ENCODE measurements at regions not wholly inside any gene's neighbourhood (a gene's known extent, or its start where the extent isn't known, plus 50 kb on each side); places are given as distances from the start of the nearest gene placed in this dataset.

GRCh38 chr12:74959657-74960056 lies 250.0 kb downstream of the KCNC2 start:
- TF ChIP-seq CTCF (IDR thresholded peaks at IDR 0.05; ENCODE audit: low read depth, low read length, missing control alignments) = no peak
- H3K27me3 ChIP-seq (replicated peaks) = no peaks in the 10 kb centered on the region
- DNase-seq = no peak

GRCh38 chr12:74963304-74963703 lies 246.3 kb downstream of the KCNC2 start:
- Histone ChIP-seq H3K4me3 (ENCODE audit: low read depth, low read length) (no peak overlapping the region), H3K27me3 (replicated peaks) (no peaks in the 10 kb centered on the region), H3K27ac (no peak overlapping the region), H3K36me3 (replicated peaks) (no peaks in the 10 kb centered on the region)
- DNase-seq = no peak
- in situ Hi-C loops (cut with HindIII; ENCODE audit: low pct_ligation_motif_present, low sequenced_read_pairs) = no loop called here
- no peak for TF ChIP-seq CTCF (IDR thresholded peaks at IDR 0.05; ENCODE audit: low read depth, low read length, missing control alignments)

More at GRCh38 chr12:74959657-74960056, 250.0 kb downstream of the KCNC2 start:
- Histone ChIP-seq H3K36me3 (replicated peaks) (no peaks in the 10 kb centered on the region), H3K27ac (no peak overlapping the region), H3K4me3 (ENCODE audit: low read depth, low read length) (no peak overlapping the region)
- in situ Hi-C loops (cut with HindIII; ENCODE audit: low pct_ligation_motif_present, low sequenced_read_pairs) = no loop called here

DNA sequence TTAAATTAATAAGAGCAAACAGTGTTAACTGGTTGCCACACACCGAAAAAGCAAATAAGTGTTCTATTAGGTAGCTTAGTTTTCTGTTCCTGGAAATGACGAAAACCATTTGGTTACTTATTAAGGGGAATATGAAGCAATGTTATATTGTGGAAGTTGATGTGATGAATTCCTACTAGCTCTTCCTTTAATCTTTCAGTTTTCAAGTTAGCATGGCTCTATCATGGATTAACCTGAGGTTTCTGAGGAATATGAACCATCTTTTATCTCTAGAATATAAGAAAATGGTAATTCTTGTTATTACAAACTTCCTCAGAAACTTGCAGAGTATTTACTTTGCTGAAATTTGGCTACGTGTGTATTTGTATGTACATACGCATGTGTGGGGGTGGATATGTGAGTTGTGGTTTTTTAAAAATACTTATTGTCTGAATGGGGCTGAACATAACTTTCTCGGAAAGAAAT lies 245.7 kb downstream of the KCNC2 start:
- TF ChIP-seq CTCF (IDR thresholded peaks at IDR 0.05; ENCODE audit: low read depth, low read length, missing control alignments) = no peak
- H3K4me3 ChIP-seq (ENCODE audit: low read depth, low read length) = no peak overlapping the region
- H3K27me3 ChIP-seq (replicated peaks) = no peaks in the 10 kb centered on the region
- no peak overlapping the region for H3K27ac ChIP-seq
- H3K36me3 ChIP-seq (replicated peaks) = no peaks in the 10 kb centered on the region
- in situ Hi-C loops (cut with HindIII; ENCODE audit: low pct_ligation_motif_present, low sequenced_read_pairs) = no loop called here
- DNase-seq = no peak

DNA sequence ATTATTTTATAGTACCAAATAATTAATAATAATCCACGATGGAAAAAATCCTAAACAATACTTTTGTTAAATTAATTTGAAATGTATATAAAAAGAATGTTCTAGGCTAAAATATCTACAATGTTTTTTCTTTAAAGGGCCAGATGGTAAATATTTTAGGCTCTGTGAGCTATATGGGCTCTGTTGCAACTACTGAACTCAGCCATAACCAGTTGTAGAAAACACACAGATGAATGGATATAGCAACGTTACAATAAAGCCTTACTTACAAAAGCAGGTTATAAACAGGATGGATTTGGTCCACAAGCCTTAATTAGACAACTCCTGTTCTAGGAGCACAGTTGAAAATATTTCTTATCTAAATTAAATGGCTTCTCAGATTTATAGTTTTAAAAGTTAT lies 245.2 kb downstream of the KCNC2 start:
- no peak overlapping the region for H3K4me3 ChIP-seq (ENCODE audit: low read depth, low read length)
- H3K36me3 ChIP-seq (replicated peaks) = no peaks in the 10 kb centered on the region
- in situ Hi-C loops (cut with HindIII; ENCODE audit: low pct_ligation_motif_present, low sequenced_read_pairs) = no loop called here
- no peak for DNase-seq
- H3K27ac ChIP-seq = no peak overlapping the region
- no peaks in the 10 kb centered on the region for H3K27me3 ChIP-seq (replicated peaks)
- no peak for TF ChIP-seq CTCF (IDR thresholded peaks at IDR 0.05; ENCODE audit: low read depth, low read length, missing control alignments)

GRCh38 chr12:74971201-74971600 lies 238.4 kb downstream of the KCNC2 start:
- TF ChIP-seq CTCF (IDR thresholded peaks at IDR 0.05; ENCODE audit: low read depth, low read length, missing control alignments) = no peak
- in situ Hi-C loops (cut with HindIII; ENCODE audit: low pct_ligation_motif_present, low sequenced_read_pairs) = no loop called here

GRCh38 chr12:74977832-74978481 lies 231.7 kb downstream of the KCNC2 start:
- no peak for DNase-seq
- H3K36me3 ChIP-seq (replicated peaks) = no peaks in the 10 kb centered on the region
- H3K27me3 ChIP-seq (replicated peaks) = no peaks in the 10 kb centered on the region
- no peak overlapping the region for H3K27ac ChIP-seq
- in situ Hi-C loops (cut with HindIII; ENCODE audit: low pct_ligation_motif_present, low sequenced_read_pairs) = no loop called here
- no peak for TF ChIP-seq CTCF (IDR thresholded peaks at IDR 0.05; ENCODE audit: low read depth, low read length, missing control alignments)
- no peak overlapping the region for H3K4me3 ChIP-seq (ENCODE audit: low read depth, low read length)

More at GRCh38 chr12:74971201-74971600, 238.4 kb downstream of the KCNC2 start:
- no peak overlapping the region for H3K4me3 ChIP-seq (ENCODE audit: low read depth, low read length)
- DNase-seq = no peak
- H3K36me3 ChIP-seq (replicated peaks) = no peaks in the 10 kb centered on the region
- H3K27ac ChIP-seq = no peak overlapping the region
- H3K27me3 ChIP-seq (replicated peaks) = no peaks in the 10 kb centered on the region

All from brain microvascular endothelial cell (primary cell).